ENCODE measurements at regions not wholly inside any gene's neighbourhood (a gene's known extent, or its start where the extent isn't known, plus 50 kb on each side); places are given as distances from the start of the nearest gene placed in this dataset.

DNA sequence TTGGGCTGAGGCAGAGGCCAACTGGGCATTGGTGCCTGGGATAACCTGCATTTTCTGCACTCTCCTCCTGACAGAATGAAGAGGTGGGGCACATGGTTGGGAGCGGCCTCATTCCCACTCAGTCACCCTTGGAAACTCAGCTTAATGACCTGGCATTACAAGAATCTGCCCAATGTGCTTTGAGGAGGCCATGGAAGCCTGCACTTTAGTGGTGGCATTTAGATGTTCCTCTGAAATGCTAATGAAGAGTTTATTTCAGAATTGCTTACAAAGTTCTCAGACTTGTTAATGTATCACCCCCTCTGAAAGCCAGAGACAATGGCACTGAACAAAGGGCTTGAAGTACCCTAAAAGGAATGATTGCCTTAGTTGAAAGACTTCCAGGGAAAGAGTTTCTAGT, 71.4 kb upstream of the PARP11 start:
- TF ChIP-seq TEAD4 (IDR thresholded peaks at IDR 0.05) (no peak), EGR1 (IDR thresholded peaks at IDR 0.05) (no peak)

DNA sequence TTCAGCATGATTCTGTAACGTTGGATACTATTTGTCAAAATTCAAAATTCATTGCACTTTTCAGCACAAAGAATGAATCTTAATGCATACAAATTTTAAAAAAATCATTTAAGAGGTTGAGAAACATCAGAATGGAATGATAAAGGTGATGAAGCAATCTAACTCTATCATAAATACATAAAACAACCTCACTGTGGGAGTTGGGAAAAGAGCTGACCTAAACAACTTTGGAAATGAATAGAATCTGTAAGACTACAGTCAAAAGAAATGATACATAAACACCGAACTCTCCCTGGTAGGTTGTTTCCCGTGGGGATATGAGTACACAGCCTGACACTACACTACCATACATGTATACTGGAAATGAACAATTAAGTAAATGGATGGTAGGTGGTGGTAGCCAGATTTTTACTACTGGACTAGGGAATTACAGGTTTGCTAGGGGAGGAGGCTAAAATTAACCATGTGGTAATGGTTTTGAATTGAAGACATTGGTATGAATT, 64.9 kb upstream of the PARP11 start:
- TF ChIP-seq, protein P1, sequence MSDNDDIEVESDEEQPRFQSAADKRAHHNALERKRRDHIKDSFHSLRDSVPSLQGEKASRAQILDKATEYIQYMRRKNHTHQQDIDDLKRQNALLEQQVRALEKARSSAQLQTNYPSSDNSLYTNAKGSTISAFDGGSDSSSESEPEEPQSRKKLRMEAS (IDR thresholded peaks at IDR 0.05) = no peak
- TF ChIP-seq FOXM1 (IDR thresholded peaks at IDR 0.05; ENCODE audit: borderline replicate concordance, low read depth) (no peak), TEAD4 (IDR thresholded peaks at IDR 0.05) (no peak), TCF12 (IDR thresholded peaks at IDR 0.05; ENCODE audit: low read depth) (no peak), TAF1 (IDR thresholded peaks at IDR 0.05; ENCODE audit: low read depth) (no peak)
- TF ChIP-seq, protein P2, sequence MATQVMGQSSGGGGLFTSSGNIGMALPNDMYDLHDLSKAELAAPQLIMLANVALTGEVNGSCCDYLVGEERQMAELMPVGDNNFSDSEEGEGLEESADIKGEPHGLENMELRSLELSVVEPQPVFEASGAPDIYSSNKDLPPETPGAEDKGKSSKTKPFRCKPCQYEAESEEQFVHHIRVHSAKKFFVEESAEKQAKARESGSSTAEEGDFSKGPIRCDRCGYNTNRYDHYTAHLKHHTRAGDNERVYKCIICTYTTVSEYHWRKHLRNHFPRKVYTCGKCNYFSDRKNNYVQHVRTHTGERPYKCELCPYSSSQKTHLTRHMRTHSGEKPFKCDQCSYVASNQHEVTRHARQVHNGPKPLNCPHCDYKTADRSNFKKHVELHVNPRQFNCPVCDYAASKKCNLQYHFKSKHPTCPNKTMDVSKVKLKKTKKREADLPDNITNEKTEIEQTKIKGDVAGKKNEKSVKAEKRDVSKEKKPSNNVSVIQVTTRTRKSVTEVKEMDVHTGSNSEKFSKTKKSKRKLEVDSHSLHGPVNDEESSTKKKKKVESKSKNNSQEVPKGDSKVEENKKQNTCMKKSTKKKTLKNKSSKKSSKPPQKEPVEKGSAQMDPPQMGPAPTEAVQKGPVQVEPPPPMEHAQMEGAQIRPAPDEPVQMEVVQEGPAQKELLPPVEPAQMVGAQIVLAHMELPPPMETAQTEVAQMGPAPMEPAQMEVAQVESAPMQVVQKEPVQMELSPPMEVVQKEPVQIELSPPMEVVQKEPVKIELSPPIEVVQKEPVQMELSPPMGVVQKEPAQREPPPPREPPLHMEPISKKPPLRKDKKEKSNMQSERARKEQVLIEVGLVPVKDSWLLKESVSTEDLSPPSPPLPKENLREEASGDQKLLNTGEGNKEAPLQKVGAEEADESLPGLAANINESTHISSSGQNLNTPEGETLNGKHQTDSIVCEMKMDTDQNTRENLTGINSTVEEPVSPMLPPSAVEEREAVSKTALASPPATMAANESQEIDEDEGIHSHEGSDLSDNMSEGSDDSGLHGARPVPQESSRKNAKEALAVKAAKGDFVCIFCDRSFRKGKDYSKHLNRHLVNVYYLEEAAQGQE (IDR thresholded peaks at IDR 0.05; ENCODE audit: low read depth) = no peak

DNA sequence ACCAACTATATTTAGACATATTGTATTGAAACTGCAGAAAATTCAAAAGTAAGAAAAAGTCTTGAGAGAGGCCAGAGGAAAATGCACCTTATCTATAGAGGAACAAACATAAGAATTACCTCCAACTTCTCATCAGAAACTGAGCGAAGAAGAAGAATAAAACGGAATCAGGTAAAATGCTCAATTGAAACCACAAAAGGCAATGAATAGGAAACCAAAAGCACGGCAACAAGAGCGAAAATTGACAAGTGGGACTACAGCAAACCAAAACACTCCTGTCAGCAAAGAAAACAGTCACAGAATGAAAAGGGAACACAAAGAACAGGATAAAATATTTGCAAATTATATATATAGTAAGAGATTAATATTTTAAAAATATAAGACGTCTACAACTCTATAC, 61.9 kb upstream of the PARP11 start:
- TF ChIP-seq TEAD4 (IDR thresholded peaks at IDR 0.05) = no peak
- TF ChIP-seq, protein P3, sequence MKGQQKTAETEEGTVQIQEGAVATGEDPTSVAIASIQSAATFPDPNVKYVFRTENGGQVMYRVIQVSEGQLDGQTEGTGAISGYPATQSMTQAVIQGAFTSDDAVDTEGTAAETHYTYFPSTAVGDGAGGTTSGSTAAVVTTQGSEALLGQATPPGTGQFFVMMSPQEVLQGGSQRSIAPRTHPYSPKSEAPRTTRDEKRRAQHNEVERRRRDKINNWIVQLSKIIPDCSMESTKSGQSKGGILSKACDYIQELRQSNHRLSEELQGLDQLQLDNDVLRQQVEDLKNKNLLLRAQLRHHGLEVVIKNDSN (IDR thresholded peaks at IDR 0.05) = no peak
- TF ChIP-seq YY1 (IDR thresholded peaks at IDR 0.05; ENCODE audit: low read depth) = no peak
- no peak for TF ChIP-seq TCF12 (IDR thresholded peaks at IDR 0.05; ENCODE audit: low read depth)

DNA sequence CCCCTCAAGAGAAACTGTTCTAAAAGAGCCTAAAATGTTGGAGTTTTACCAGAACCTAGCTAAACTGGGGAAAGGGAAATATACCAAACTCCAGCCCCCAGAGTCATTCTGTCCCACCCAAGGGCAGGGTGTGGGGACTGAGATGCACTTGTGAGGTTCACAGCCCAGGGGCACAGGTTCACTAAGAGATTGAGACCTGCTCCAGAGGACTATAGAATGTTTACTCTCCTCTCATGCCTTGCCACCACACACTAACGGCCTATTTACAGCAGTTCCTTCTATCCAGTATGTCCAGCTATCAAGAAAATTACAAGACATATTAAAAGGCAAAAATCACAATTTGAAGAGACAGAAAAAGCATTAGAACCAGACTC, 60.6 kb upstream of the PARP11 start:
- TF ChIP-seq, protein P1 (IDR thresholded peaks at IDR 0.05) = no peak
- TF ChIP-seq NFIC (IDR thresholded peaks at IDR 0.05) (no peak), EP300 (IDR thresholded peaks at IDR 0.05; ENCODE audit: borderline replicate concordance) (no peak), TCF12 (IDR thresholded peaks at IDR 0.05; ENCODE audit: low read depth) (no peak), ZBTB7A (IDR thresholded peaks at IDR 0.05; ENCODE audit: low read depth) (no peak), FOXM1 (IDR thresholded peaks at IDR 0.05; ENCODE audit: borderline replicate concordance, low read depth) (no peak), EGR1 (IDR thresholded peaks at IDR 0.05) (no peak), TEAD4 (IDR thresholded peaks at IDR 0.05) (no peak), CEBPB (IDR thresholded peaks at IDR 0.05) (no peak)
- TF ChIP-seq, protein P3 (IDR thresholded peaks at IDR 0.05) = no peak

DNA sequence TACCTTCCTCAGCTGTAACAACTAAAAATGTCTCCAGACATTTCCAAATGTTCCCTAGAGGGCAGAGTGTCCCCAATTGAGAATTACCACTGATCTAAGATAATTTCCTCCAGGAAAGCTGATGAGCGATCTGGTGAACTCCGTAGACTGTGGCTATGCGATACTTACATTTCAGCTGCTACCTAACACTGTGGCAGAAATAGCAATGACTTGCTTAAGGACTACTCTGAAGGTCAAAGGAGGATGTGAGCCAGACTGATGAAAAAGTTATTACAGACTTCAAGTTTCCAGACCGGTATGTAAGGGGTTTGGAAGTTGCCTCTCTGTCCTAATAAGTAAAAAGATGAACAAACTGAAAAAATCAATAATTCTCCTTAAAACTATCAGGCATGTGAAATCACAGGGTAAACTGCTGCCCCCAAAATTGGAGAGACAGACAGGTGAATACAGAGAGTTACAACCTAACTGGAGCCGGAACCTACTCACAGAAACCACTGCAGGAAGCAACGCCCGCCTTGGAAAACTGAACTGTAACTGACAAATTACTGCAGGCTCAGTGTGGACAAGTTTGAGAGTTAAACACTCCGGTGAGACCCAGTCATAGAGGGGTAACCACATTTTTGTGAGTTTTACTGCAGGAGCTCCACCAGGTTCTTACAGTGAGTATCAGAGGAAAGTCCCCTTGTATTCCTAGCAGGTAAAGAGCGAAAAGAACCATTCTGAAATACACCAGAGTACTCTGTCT, 60.0 kb upstream of the PARP11 start:
- no peak for TF ChIP-seq TEAD4 (IDR thresholded peaks at IDR 0.05)
- no peak for TF ChIP-seq CEBPB (IDR thresholded peaks at IDR 0.05)
- no peak for TF ChIP-seq TAF1 (IDR thresholded peaks at IDR 0.05; ENCODE audit: low read depth)
- TF ChIP-seq RAD21 (IDR thresholded peaks at IDR 0.05; ENCODE audit: low read depth) = no peak
- no peak for TF ChIP-seq CREB1 (IDR thresholded peaks at IDR 0.05; ENCODE audit: low read depth)
- TF ChIP-seq, protein P3 (IDR thresholded peaks at IDR 0.05) = no peak
- no peak for TF ChIP-seq EGR1 (IDR thresholded peaks at IDR 0.05)
- TF ChIP-seq, protein P2 (IDR thresholded peaks at IDR 0.05; ENCODE audit: low read depth) = no peak
- no peak for TF ChIP-seq FOXM1 (IDR thresholded peaks at IDR 0.05; ENCODE audit: borderline replicate concordance, low read depth)

DNA sequence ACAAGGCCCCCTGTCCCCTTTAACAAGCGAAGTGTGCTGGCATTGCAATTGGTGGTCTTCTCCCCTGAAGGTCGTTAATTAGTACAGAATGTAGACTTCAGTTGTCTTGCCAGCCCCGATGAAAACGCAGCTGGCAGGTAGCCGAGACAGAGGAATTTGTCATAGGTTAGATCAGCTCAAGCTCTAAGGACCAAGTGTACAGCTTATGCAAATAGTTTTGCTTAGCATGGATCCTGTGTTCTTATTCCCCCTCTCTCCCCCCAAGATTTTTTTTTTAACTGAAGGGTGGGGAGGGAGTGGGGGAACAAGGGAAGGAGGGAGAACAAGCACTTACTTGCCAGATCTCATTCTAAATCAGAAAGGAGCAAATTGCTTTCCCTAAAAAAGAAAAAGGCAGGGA, 58.6 kb upstream of the PARP11 start:
- TF ChIP-seq CEBPB (IDR thresholded peaks at IDR 0.05) (no peak), TCF12 (IDR thresholded peaks at IDR 0.05; ENCODE audit: low read depth) (no peak), EGR1 (IDR thresholded peaks at IDR 0.05) (no peak), RAD21 (IDR thresholded peaks at IDR 0.05; ENCODE audit: low read depth) (no peak), YY1 (IDR thresholded peaks at IDR 0.05; ENCODE audit: low read depth) (no peak), FOXM1 (IDR thresholded peaks at IDR 0.05; ENCODE audit: borderline replicate concordance, low read depth) (no peak)
- TF ChIP-seq, protein P3 (IDR thresholded peaks at IDR 0.05) = no peak
- TF ChIP-seq, protein P1 (IDR thresholded peaks at IDR 0.05) = no peak
